Spinal cord (tissue), 9 donors: ENCODE measurements at regions not wholly inside any gene's neighbourhood (a gene's known extent, or its start where the extent isn't known, plus 50 kb on each side); places are given as distances from the start of the nearest gene placed in this dataset.
A peak's percentile ranks its signal among the peaks of the same experiment; 100 is the strongest.

Experiments
- DNase-seq, 6 donors: peaks; one replicate each; pipeline versions ENCODE4 v3.0.0 to v3.0.0-alpha.2; 2013 to 2015; ENCODE audit warnings: low spot score in 6 of 6, low read depth in 4 of 6
- H3K27ac ChIP-seq: one replicate; pipeline ENCODE4 v1.5.1; 2013; ENCODE audit warnings: low read depth, low read length, control low read depth
- H3K27me3 ChIP-seq: one replicate; pipeline ENCODE4 v1.6.1; 2013; ENCODE audit warnings: low read length; ENCODE audit not compliant: control insufficient read depth, insufficient read depth
- H3K36me3 ChIP-seq: one replicate; pipeline ENCODE4 v1.6.1; 2013; ENCODE audit warnings: low read length; ENCODE audit not compliant: control insufficient read depth, insufficient read depth
- H3K4me1 ChIP-seq: one replicate; pipeline ENCODE4 v1.6.1; 2013; ENCODE audit warnings: low read length; ENCODE audit not compliant: control insufficient read depth, insufficient read depth
- H3K4me3 ChIP-seq: one replicate; pipeline ENCODE4 v1.5.1; 2013; ENCODE audit warnings: low read depth, low read length, control low read depth
- H3K9me3 ChIP-seq: one replicate; pipeline ENCODE4 v1.6.1; 2013; ENCODE audit warnings: low read length; ENCODE audit not compliant: control insufficient read depth, insufficient read depth
- WGBS: methylation state at CpG from one replicate; pipeline ENCODE4 v1.1.5; 2013; ENCODE audit warnings: missing lambda C conversion rate; ENCODE audit not compliant: insufficient coverage; 5-methylcytosine and 5-hydroxymethylcytosine counted together
- donor health status: healthy.

DNA sequence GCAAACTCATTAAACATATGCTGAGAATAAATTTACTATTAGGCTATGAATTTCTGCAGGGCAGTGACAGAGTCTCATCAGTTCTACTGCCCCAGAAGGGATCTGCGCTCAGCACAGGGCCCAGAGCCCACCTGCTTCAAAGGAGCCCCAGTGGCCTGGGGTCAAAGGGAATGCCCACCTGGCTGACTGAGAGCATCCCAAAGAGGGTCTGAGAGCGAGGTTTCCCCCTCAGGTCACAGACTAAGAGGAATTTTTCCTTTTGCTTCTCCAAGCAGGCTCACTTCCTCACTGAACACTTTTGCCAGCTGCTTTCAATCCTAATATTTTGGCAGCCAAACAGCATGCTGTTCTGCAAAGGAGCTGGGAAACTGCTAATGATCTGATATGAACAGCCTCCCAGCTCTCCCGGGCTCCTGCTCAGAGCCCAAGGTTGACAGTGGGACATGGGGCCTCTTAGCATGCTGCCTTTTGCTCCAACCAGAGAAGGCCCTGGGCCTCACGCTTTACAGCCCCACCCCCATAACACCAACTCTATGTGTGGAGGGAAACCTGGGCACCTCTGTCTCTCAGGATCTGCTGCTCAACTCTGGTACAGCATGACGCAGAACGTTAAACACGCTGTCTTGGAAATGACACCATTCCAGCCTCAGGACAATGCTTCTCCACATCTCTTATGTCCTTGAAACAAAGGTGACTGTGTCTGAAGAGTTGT lies 70.7 kb upstream of the SYT6 start:
- H3K9me3 ChIP-seq = no peaks in the 10 kb centered on the region
- 69% methylated on average over 6 of the region's 7 CpGs for WGBS
- no peak overlapping the region for H3K4me3 ChIP-seq
- H3K27me3 ChIP-seq = no peaks in the 10 kb centered on the region
- peak in 2 of 6 donors; percentile 69 to 73 for DNase-seq
- no peak overlapping the region for H3K27ac ChIP-seq
- no peaks in the 10 kb centered on the region for H3K36me3 ChIP-seq
- H3K4me1 ChIP-seq = peaks cover 6% of the 10 kb centered on the region

DNA sequence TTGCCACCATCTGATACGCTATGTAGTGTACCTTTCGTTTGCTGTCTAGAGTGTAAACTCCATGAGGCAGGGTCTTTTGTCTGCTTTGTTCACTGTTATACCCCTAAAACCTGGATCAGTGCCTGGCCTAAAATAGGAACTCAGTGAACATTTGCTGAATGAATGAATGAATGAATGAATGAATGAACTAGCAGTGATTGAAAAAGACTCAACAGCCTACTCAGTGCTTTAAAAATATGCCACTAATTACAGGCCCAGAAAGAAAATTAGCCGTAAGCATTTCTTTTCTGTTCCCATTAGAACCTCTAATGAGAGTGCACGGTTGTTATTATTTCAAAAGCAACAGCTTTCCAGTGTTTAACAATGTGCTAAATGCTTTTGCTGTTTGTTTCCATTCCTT lies 69.3 kb upstream of the SYT6 start:
- H3K27me3 ChIP-seq = no peaks in the 10 kb centered on the region
- H3K9me3 ChIP-seq = no peaks in the 10 kb centered on the region
- DNase-seq = peak in 1 of 6 donors; percentile 67
- no peak overlapping the region for H3K27ac ChIP-seq
- H3K36me3 ChIP-seq = no peaks in the 10 kb centered on the region
- H3K4me3 ChIP-seq = no peak overlapping the region
- peaks cover 9% of the 10 kb centered on the region for H3K4me1 ChIP-seq
- WGBS = 80% methylated on average over 1 of the region's 4 CpGs

DNA sequence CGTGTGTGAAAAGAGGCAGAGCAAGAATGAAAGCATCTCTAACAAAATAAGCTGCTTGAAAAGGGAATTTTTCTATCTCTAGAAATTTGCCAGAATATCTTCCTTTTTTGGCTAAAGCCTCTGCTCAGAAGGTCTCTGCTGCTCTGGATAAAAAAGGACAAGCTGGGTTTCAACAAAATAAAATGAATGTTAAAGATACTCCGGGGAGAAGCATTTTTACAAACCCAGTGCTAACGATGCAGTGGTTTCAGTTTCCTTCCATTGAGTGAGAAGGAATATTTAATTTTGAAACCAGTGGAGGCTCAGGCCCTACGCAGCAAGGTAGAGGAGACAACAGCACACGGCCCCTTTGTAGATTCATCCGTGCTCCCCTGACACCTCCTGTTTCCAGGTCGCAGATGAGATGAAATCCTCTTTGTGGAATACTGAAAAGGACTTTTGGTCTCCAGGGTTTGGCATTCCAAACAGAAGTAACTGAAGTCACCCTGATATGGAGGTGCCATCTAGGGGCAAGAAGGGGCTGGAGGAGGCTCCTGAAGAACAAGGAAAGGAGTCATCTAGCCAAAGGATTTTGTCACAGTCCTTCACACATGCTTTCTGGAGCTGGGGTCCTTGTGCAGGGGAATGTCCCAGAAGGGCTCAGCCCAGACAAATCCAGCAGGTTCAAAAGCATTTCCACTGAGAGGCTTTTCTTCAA lies 65.7 kb upstream of the SYT6 start:
- Histone ChIP-seq H3K27ac (no peak overlapping the region), H3K4me1 (peaks cover 6% of the 10 kb centered on the region), H3K36me3 (no peaks in the 10 kb centered on the region), H3K4me3 (no peak overlapping the region), H3K27me3 (no peaks in the 10 kb centered on the region), H3K9me3 (no peaks in the 10 kb centered on the region)
- peak in 2 of 6 donors; percentile 49 to 63 for DNase-seq
- WGBS = 7% methylated on average over 2 of the region's 7 CpGs

DNA sequence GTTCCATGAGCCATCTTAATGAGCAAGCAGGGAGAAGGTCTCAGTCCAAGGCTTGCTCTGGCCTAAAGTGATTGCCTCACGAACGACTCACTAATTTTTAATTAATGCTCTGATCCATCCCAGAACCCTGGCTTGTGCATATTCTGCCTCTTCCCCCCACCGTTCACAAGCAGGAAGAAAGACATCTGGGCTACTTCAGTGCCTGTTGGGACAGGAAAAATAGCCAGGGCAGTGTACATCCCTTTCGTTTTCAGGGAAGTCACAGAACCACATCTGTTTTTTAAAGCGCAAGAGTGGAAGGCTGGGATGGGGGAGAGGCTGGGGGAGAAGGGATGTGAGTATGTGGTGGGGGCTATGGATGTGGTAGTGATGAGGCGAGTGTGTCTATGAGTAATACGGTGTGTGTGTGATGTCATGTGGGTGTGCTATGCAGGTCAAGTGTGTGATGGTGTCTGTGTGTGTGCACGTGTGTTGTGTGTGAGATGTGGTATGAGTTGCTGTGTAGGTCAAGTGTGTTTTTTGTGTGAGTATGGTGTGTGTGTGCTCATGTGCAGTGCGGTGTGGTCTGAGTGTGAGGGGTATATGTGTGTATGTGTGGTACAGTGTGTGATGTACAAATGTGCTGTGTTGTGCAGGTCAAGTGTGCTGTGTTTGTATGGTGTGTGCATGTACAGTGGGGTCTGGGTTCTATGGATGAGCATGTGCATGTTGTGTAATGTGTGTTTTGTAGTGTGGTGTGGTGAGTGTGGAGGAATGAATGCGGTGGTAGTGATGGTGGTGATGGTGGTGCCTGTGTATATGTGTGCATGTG lies 64.9 kb upstream of the SYT6 start:
- DNase-seq = peak in 1 of 6 donors; percentile 32
- Histone ChIP-seq H3K9me3 (no peaks in the 10 kb centered on the region), H3K4me3 (no peak overlapping the region), H3K36me3 (no peaks in the 10 kb centered on the region), H3K4me1 (peaks cover 3% of the 10 kb centered on the region), H3K27me3 (no peaks in the 10 kb centered on the region), H3K27ac (no peak overlapping the region)
- 76% methylated on average over 10 of the region's 10 CpGs for WGBS

DNA sequence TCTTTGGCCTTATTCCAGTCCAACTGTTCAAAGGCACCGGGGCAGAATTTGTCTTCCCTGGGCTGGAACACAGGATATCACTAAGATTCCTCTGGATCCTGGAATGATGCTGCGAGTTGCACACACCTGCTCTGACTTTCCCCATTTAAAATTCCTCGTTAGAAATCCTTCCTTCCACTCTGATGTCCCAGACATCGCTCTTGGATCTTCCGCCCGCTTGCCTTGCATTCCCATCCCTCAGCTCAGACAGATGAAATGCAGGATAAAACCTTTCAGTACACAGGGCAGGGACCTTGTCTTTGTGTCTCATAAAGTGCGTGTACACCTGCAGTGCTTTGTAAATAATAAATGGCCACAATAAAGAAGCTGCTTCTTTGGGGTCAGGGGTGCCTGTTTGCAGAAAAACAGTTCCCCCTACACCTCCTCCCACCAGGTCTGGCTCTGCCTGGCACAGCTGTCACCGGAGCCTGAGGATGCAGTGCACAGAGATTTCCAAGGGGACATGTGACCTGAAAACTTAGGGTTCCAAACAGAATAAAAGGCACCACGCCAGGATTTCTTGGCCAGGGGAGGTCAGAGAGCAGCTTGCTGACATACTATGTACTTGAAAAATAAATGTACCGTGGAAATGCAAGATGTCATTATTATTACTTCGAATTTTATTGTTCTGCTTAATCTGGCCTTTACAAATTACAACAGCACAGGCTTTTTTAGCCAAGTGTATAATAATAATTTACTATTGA lies 62.9 kb upstream of the SYT6 start:
- H3K27me3 ChIP-seq = no peaks in the 10 kb centered on the region
- no peak overlapping the region for H3K27ac ChIP-seq
- H3K4me3 ChIP-seq = no peak overlapping the region
- 61% methylated on average over 7 of the region's 11 CpGs for WGBS
- H3K36me3 ChIP-seq = no peaks in the 10 kb centered on the region
- peaks cover 3% of the 10 kb centered on the region for H3K4me1 ChIP-seq
- peak in 2 of 6 donors; percentile 22 to 47 for DNase-seq
- no peaks in the 10 kb centered on the region for H3K9me3 ChIP-seq

DNA sequence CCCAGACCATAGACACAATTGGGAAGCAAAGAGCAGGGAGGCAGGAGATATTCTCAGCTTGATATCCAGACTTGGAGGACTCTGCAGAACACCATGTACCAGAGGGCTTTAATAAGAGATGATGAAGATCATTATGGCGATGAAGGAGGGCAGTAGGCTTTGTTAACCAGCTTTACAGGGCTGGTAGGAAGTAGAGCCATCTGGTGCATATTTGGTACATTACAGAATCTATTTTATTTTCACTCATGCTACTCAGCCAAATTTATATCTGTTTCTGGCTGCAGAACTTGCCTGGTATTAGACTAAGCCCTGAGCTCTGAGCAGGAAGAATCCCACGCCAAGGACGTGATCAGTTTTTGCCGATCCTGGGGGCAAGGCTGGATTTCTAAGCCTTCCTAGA lies 61.8 kb upstream of the SYT6 start:
- 97% methylated on average over 3 of the region's 4 CpGs for WGBS
- H3K9me3 ChIP-seq = no peaks in the 10 kb centered on the region
- H3K36me3 ChIP-seq = no peaks in the 10 kb centered on the region
- peaks cover 5% of the 10 kb centered on the region for H3K4me1 ChIP-seq
- DNase-seq = peak in 2 of 6 donors; percentile 33 to 43
- no peak overlapping the region for H3K4me3 ChIP-seq
- no peak overlapping the region for H3K27ac ChIP-seq
- H3K27me3 ChIP-seq = no peaks in the 10 kb centered on the region

DNA sequence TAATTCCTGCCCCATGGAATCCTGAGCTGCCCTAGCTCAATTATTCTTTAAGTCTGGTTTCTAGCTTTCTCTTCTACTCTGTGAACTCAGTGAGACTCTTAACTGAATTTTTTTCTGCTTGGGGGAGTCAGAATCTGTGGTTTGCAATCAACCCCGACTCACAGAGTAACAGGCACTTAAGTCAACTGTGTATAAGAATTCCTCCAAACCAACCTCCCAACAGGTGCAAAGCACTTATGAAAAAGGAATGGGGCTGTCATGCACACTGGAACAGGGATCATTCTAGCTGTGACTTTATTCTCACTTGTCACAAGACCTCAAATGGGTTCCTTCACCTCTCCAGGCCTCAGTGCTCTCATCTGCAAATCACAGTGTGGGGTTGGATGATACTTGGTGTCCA lies 60.3 kb upstream of the SYT6 start:
- no peak overlapping the region for H3K4me3 ChIP-seq
- no peak overlapping the region for H3K27ac ChIP-seq
- no CpG with 5 or more reads among the region's 1 CpG for WGBS

DNA sequence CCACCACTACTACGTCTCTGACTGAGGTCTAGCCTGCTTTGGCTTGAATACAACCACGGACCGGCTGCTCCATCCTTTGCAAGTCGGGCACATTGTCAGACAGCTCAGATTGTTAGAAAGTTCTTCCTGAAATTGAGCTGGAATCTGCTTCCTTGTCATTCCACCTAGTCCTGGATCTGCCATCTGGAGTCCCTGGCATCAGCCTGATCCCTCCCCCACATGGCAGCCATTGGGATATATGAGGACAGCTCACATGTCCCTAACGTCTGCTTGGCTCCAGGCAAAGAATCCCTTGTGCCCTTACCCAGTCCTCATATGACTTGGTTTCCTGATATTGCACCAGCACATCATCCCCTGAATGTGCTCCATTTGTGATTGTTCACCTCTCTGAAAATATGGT lies 56.3 kb upstream of the SYT6 start:
- no peak overlapping the region for H3K27ac ChIP-seq
- 89% methylated on average over 5 of the region's 5 CpGs for WGBS
- H3K4me1 ChIP-seq = peaks cover 2% of the 10 kb centered on the region
- H3K27me3 ChIP-seq = no peaks in the 10 kb centered on the region
- no peaks in the 10 kb centered on the region for H3K9me3 ChIP-seq
- no peaks in the 10 kb centered on the region for H3K36me3 ChIP-seq
- no peak for DNase-seq
- H3K4me3 ChIP-seq = no peak overlapping the region

More for the DNA sequence above, 60.3 kb upstream of the SYT6 start:
- Histone ChIP-seq H3K4me1 (peaks cover 5% of the 10 kb centered on the region), H3K36me3 (no peaks in the 10 kb centered on the region), H3K27me3 (no peaks in the 10 kb centered on the region), H3K9me3 (no peaks in the 10 kb centered on the region)
- no peak for DNase-seq

DNA sequence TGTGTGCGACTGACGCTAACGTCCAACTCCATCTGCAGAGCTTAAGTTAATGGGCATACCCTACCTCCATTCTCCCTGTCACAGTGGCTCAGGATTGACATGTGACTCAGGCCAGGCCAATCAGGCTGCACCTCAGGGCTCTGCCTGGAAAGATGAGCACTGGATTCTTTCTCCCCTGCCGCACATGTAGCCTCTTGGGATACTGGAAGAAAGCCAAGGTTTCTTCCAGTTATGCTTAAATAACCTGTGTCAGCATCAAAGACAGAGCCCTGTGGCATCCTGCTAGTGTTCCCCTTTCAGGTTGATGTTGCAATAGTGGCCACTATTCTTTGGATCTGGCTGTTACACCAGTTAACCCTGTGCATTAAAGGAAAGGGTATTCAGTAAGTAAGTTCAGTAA lies 55.0 kb upstream of the SYT6 start:
- DNase-seq = peak in 1 of 6 donors; percentile 62
- WGBS = 62% methylated on average over 4 of the region's 4 CpGs
- Histone ChIP-seq H3K36me3 (no peaks in the 10 kb centered on the region), H3K27me3 (no peaks in the 10 kb centered on the region), H3K27ac (no peak overlapping the region), H3K4me3 (no peak overlapping the region), H3K4me1 (peaks cover 2% of the 10 kb centered on the region), H3K9me3 (peaks cover 2% of the 10 kb centered on the region)
